A673 (cell line): ENCODE measurements at regions not wholly inside any gene's neighbourhood (a gene's known extent, or its start where the extent isn't known, plus 50 kb on each side); places are given as distances from the start of the nearest gene placed in this dataset.

Source experiments
- BruUV-seq: library from RNA; stranded (reverse); fragments of 400-500 nt; replicated peaks from 2 replicates; lab custom pipeline; 2021; lab: Mats Ljungman, UMichigan
- CTCF ChIA-PET: fragments of 300-600 bp; sonication (Branson Sonifier 250); formaldehyde crosslinking; loops from one replicate; lab custom pipeline; 2022; ENCODE audit warnings: antibody characterized with exemption; lab: Charles Lee
- POLR2A ChIA-PET: fragments of 300-600 bp; sonication (Branson Sonifier 250); formaldehyde crosslinking; loops from one replicate; lab custom pipeline; 2022; ENCODE audit warnings: antibody characterized with exemption; ENCODE audit not compliant: low non-redundant PET; lab: Charles Lee
- DNase-seq: peaks from one replicate; pipeline ENCODE4 v3.0.0-alpha.2; 2015; ENCODE audit warnings: low spot score
- H3K27ac ChIP-seq: fragments of 200-600 bp; sonication (generic); 2 replicates; pipeline ENCODE4 v1.5.1; 2016; ENCODE audit warnings: mixed run types, low read depth, mild to moderate bottlenecking, mixed read lengths, antibody characterized with exemption, low read length; ENCODE audit not compliant: poor library complexity, severe bottlenecking
- H3K27me3 ChIP-seq: fragments of 200-600 bp; sonication (generic); replicated peaks from 2 replicates; pipeline ENCODE4 v1.6.1; 2017; ENCODE audit warnings: mixed run types, low read depth, mild to moderate bottlenecking, mixed read lengths, antibody characterized with exemption, low read length; ENCODE audit not compliant: insufficient read depth, poor library complexity
- H3K36me3 ChIP-seq: fragments of 200-600 bp; sonication (generic); 2 replicates; pipeline ENCODE4 v1.6.1; 2016; ENCODE audit warnings: mixed run types, mild to moderate bottlenecking, mixed read lengths, antibody characterized with exemption, low read length; ENCODE audit not compliant: insufficient read depth, poor library complexity, severe bottlenecking
- H3K4me1 ChIP-seq: fragments of 200-600 bp; sonication (generic); 2 replicates; pipeline ENCODE4 v1.6.1; 2017; ENCODE audit warnings: mixed run types, mild to moderate bottlenecking, mixed read lengths, antibody characterized with exemption, low read length; ENCODE audit not compliant: insufficient read depth, poor library complexity, severe bottlenecking
- H3K4me3 ChIP-seq: fragments of 200-600 bp; sonication (generic); 2 replicates; pipeline ENCODE4 v1.5.1; 2016; ENCODE audit warnings: low read depth, mixed run types, mild to moderate bottlenecking, mixed read lengths, low read length; ENCODE audit not compliant: poor library complexity, severe bottlenecking
- H3K9me3 ChIP-seq: fragments of 200-600 bp; sonication (generic); 2 replicates; pipeline ENCODE4 v1.6.1; 2016; ENCODE audit warnings: mixed run types, low read depth, mild to moderate bottlenecking, mixed read lengths, antibody characterized with exemption, low read length; ENCODE audit not compliant: poor library complexity, severe bottlenecking
- CTCF ChIP-seq: fragments of 300-800, 200-600 bp; sonication (generic); conservative IDR thresholded peaks from 2 replicates; pipeline ENCODE4 v1.5.1; 2017; ENCODE audit warnings: low read depth, mild to moderate bottlenecking, antibody characterized with exemption, low read length, moderate library complexity, mixed read lengths
- EZH2 ChIP-seq: fragments of 200-600 bp; sonication (generic); IDR thresholded peaks from 2 replicates; pipeline ENCODE4 v1.6.1; 2017; ENCODE audit warnings: borderline replicate concordance, low read depth, mild to moderate bottlenecking, mixed read lengths, antibody characterized with exemption, low read length; ENCODE audit not compliant: poor library complexity, severe bottlenecking
- intact Hi-C: fragments of 100-400 bp; cut with micrococcal nuclease; formaldehyde crosslinking; loops from one replicate; pipeline ENCODE4 v1.10.0; 2022; ENCODE audit not compliant: unreplicated experiment

DNA sequence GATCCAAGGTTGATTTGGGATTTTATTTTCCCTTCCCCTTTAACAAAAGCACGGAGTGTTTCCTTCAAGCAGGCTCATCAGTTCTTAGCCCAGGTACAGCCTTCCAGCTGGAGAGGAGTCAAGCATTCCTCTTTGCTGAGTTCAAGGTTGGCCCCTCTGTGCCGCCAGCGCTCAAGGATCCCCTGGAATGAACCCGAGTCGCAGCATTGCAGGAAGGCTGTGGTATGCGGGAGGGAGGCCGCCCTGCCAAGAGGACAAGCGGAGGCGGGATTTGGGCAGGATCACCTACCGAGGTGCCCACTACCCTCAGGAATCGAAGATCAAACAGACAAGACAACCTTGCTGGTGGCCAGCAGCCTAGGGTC lies 53.9 kb upstream of the NCOR2 start:
- ChIA-PET CTCF (no interaction called here), POLR2A (no interaction called here)
- intact Hi-C loops = no loop called here
- no peak for DNase-seq
- TF ChIP-seq EZH2 (no peak), CTCF (no peak)
- no peaks in the 10 kb centered on the region for H3K36me3 ChIP-seq
- no peak overlapping the region for H3K27ac ChIP-seq
- H3K4me3 ChIP-seq = no peak overlapping the region
- H3K4me1 ChIP-seq = no peaks in the 10 kb centered on the region
- no peaks in the 10 kb centered on the region for H3K9me3 ChIP-seq
- no TSS peak for BruUV-seq
- H3K27me3 ChIP-seq = no peaks in the 10 kb centered on the region

GRCh38 chr12:124620606-124621295 lies 53.3 kb upstream of the NCOR2 start:
- no peaks in the 10 kb centered on the region for H3K4me1 ChIP-seq
- no peaks in the 10 kb centered on the region for H3K9me3 ChIP-seq
- no peaks in the 10 kb centered on the region for H3K27me3 ChIP-seq
- ChIA-PET POLR2A (no interaction called here), CTCF (no interaction called here)
- H3K4me3 ChIP-seq = no peak overlapping the region
- TF ChIP-seq EZH2 = no peak
- TF ChIP-seq CTCF = no peak
- BruUV-seq = no TSS peak
- intact Hi-C loops = no loop called here
- no peaks in the 10 kb centered on the region for H3K36me3 ChIP-seq
- no peak overlapping the region for H3K27ac ChIP-seq
- no peak for DNase-seq

GRCh38 chr12:124618291-124618902 lies 51.0 kb upstream of the NCOR2 start:
- Histone ChIP-seq H3K9me3 (no peaks in the 10 kb centered on the region), H3K36me3 (no peaks in the 10 kb centered on the region), H3K27me3 (no peaks in the 10 kb centered on the region), H3K4me1 (no peaks in the 10 kb centered on the region), H3K4me3 (no peak overlapping the region), H3K27ac (no peak overlapping the region)
- CTCF ChIA-PET = no interaction called here
- intact Hi-C loops = no loop called here
- no TSS peak for BruUV-seq
- DNase-seq = no peak
- no peak for TF ChIP-seq CTCF
- no peak for TF ChIP-seq EZH2
- POLR2A ChIA-PET = no interaction called here
